GM21723 (cell line): ENCODE measurements at regions not wholly inside any gene's neighbourhood (a gene's known extent, or its start where the extent isn't known, plus 50 kb on each side); places are given as distances from the start of the nearest gene placed in this dataset.
"Not testable (repeated sequence)": the region's sequence is repeated elsewhere in the genome, so short reads cannot be mapped to it uniquely, and the experiment has no call there.

ENCODE experiments used
- ATAC-seq: cut with Tn5 transposase; IDR thresholded peaks from one replicate; pipeline ENCODE4 v1.9.1; 2021; ENCODE audit warnings: mild to moderate bottlenecking, moderate library complexity; ENCODE audit not compliant: unreplicated experiment

- ATAC-seq, result not testable (repeated sequence)
Measured at GRCh38 chr1:120609015-120609573, 114.7 kb upstream of the NBPF26 start.

GRCh38 chr1:120609834-120610233 is 113.9 kb upstream of the NBPF26 start:
- ATAC-seq, result not testable (repeated sequence)

- ATAC-seq, result not testable (repeated sequence)
Measured at GRCh38 chr1:120614931-120615639, 108.7 kb upstream of the NBPF26 start.

GRCh38 chr1:120617493-120617892 is 106.3 kb upstream of the NBPF26 start:
- not testable (repeated sequence) for ATAC-seq

GRCh38 chr1:120619867-120620692 is 103.7 kb upstream of the NBPF26 start:
- not testable (repeated sequence) for ATAC-seq

- not testable (repeated sequence) for ATAC-seq
Measured at GRCh38 chr1:120620693-120620969, 103.1 kb upstream of the NBPF26 start.

- ATAC-seq, result not testable (repeated sequence)
Measured at GRCh38 chr1:120621278-120621677, 102.5 kb upstream of the NBPF26 start.

- not testable (repeated sequence) for ATAC-seq
Measured at GRCh38 chr1:120623539-120623938, 100.2 kb upstream of the NBPF26 start.

GRCh38 chr1:120624565-120625064 is 99.1 kb upstream of the NBPF26 start:
- ATAC-seq, result not testable (repeated sequence)

- not testable (repeated sequence) for ATAC-seq
Measured at GRCh38 chr1:120629832-120630455, 93.8 kb upstream of the NBPF26 start.

GRCh38 chr1:120634816-120635806 is 88.6 kb upstream of the NBPF26 start:
- ATAC-seq, result not testable (repeated sequence)

- not testable (repeated sequence) for ATAC-seq
Measured at GRCh38 chr1:120640261-120641013, 83.3 kb upstream of the NBPF26 start.

- not testable (repeated sequence) for ATAC-seq
Measured at GRCh38 chr1:120641014-120641302, 82.8 kb upstream of the NBPF26 start.

GRCh38 chr1:120647182-120647581 is 76.6 kb upstream of the NBPF26 start:
- ATAC-seq, result not testable (repeated sequence)

GRCh38 chr1:120648915-120649623 is 74.7 kb upstream of the NBPF26 start:
- not testable (repeated sequence) for ATAC-seq

- ATAC-seq, result not testable (repeated sequence)
Measured at GRCh38 chr1:120649730-120650129, 74.0 kb upstream of the NBPF26 start.

- not testable (repeated sequence) for ATAC-seq
Measured at GRCh38 chr1:120654114-120654513, 69.6 kb upstream of the NBPF26 start.

- ATAC-seq, result not testable (repeated sequence)
Measured at GRCh38 chr1:120655394-120655793, 68.4 kb upstream of the NBPF26 start.

- ATAC-seq, result not testable (repeated sequence)
Measured at GRCh38 chr1:120656116-120656515, 67.6 kb upstream of the NBPF26 start.
